C4-2B (cell line): ENCODE measurements at regions not wholly inside any gene's neighbourhood (a gene's known extent, or its start where the extent isn't known, plus 50 kb on each side); places are given as distances from the start of the nearest gene placed in this dataset.

Source experiments
- H3K27ac ChIP-seq: fragments of 450-650 bp; 2 replicates; pipeline ENCODE4 v1.5.1; 2017
- CTCF ChIP-seq: fragments of 450-650 bp; conservative IDR thresholded peaks from 2 replicates; pipeline ENCODE4 v1.5.1; 2017; ENCODE audit warnings: mild to moderate bottlenecking
- ZFX ChIP-seq: fragments of 450-650 bp; IDR thresholded peaks from 2 replicates; pipeline ENCODE4 v1.6.1; 2017

GRCh38 chr1:193799371-193799770 is 613.0 kb upstream of the B3GALT2 start:
- TF ChIP-seq CTCF: no peak
- TF ChIP-seq ZFX: no peak
- H3K27ac ChIP-seq: no peak overlapping the region

GRCh38 chr1:193794239-193794638 is 607.8 kb upstream of the B3GALT2 start:
- TF ChIP-seq CTCF: 0 out of 2 replicates have a peak, but pooled peaks have one; percentile 3
- TF ChIP-seq ZFX: no peak

GRCh38 chr1:193791746-193792145 is 605.3 kb upstream of the B3GALT2 start:
- TF ChIP-seq CTCF (no peak), ZFX (no peak)
- H3K27ac ChIP-seq: no peak overlapping the region

More at GRCh38 chr1:193794239-193794638, 607.8 kb upstream of the B3GALT2 start:
- H3K27ac ChIP-seq: no peak overlapping the region

- no peak overlapping the region for H3K27ac ChIP-seq
- TF ChIP-seq CTCF (no peak), ZFX (no peak)
Observed at GRCh38 chr1:193787061-193787460, 600.6 kb upstream of the B3GALT2 start.

- TF ChIP-seq CTCF: no peak
- TF ChIP-seq ZFX: no peak
- H3K27ac ChIP-seq: no peak overlapping the region
Observed at GRCh38 chr1:193785850-193786420, 599.5 kb upstream of the B3GALT2 start.

GRCh38 chr1:193774536-193775323 is 588.3 kb upstream of the B3GALT2 start:
- no peak overlapping the region for H3K27ac ChIP-seq
- no peak for TF ChIP-seq CTCF
- TF ChIP-seq ZFX: no peak

- no peak overlapping the region for H3K27ac ChIP-seq
- TF ChIP-seq ZFX: no peak
Observed at GRCh38 chr1:193771596-193771995, 585.2 kb upstream of the B3GALT2 start.
